ENCODE measurements at regions not wholly inside any gene's neighbourhood (a gene's known extent, or its start where the extent isn't known, plus 50 kb on each side); places are given as distances from the start of the nearest gene placed in this dataset.

DNA sequence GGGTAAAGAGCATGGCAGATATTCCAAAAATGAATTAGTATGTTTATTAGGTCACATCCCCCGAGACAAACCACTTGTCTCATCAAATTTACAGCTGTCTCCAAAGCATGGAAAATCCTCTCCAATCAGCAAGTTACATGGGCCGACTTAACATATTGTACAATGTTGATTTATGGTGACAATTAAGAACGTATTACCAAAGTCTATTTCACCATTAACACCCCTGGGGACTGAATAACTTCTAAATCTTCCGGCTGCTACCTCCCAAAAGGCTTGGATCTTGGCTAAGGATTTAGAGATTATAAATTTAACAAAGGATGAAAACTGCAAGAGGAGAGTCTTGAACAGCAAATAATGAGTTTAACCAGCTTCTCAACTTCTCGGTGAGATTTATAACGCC lies 311.9 kb downstream of the NPIPA8 start:
- H3K4me3 ChIP-seq (ENCODE audit: low read depth, low read length): no peak overlapping the region
- no peak for DNase-seq (ENCODE audit: low read depth)
- in situ Hi-C loops (cut with HindIII; ENCODE audit: low sequenced_read_pairs): no loop called here
- TF ChIP-seq, protein P1, sequence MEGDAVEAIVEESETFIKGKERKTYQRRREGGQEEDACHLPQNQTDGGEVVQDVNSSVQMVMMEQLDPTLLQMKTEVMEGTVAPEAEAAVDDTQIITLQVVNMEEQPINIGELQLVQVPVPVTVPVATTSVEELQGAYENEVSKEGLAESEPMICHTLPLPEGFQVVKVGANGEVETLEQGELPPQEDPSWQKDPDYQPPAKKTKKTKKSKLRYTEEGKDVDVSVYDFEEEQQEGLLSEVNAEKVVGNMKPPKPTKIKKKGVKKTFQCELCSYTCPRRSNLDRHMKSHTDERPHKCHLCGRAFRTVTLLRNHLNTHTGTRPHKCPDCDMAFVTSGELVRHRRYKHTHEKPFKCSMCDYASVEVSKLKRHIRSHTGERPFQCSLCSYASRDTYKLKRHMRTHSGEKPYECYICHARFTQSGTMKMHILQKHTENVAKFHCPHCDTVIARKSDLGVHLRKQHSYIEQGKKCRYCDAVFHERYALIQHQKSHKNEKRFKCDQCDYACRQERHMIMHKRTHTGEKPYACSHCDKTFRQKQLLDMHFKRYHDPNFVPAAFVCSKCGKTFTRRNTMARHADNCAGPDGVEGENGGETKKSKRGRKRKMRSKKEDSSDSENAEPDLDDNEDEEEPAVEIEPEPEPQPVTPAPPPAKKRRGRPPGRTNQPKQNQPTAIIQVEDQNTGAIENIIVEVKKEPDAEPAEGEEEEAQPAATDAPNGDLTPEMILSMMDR (IDR thresholded peaks at IDR 0.05; ENCODE audit: low read depth, low read length, missing control alignments): no peak

DNA sequence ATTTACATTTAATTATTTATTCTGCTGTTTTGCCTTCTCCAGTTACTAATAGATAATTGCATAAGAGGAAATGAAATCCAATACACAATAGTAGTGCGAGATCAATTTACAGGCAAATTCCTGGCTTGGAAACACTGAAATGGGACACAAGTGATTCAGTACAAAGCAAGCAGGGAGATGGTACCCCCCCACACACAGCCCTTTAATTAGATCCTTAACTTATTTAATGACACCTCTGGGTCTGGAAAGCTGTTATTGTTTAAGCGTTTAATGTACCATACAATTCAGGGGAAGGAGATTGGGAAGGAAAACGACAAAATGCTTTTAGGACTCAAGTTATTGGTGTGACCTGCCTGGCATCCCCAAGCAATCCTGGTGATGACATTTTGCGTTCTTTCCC lies 318.2 kb downstream of the NPIPA8 start:
- in situ Hi-C loops (cut with HindIII; ENCODE audit: low sequenced_read_pairs): no loop called here
- no peak for DNase-seq (ENCODE audit: low read depth)
- TF ChIP-seq, protein P1 (IDR thresholded peaks at IDR 0.05; ENCODE audit: low read depth, low read length, missing control alignments): no peak
- H3K4me3 ChIP-seq (ENCODE audit: low read depth, low read length): no peak overlapping the region

DNA sequence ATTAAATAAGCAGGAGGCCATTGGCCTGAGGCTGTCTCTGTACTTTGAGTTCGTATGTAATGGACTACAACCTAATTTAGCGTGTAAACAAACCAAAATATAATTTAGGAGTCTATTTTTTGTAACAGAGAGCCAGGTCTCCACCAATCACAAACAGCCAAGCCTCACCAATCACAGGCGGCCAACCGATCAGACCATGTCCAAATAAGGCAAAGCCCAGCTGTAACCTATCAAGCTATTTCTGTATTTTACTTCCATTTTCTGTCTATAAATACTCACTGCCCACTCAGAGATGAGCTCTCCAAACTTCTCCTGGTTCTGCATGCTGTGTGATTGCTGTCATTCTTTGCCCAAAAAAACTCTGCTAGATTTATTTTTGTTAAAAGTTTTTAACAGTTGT lies 322.7 kb downstream of the NPIPA8 start:
- H3K4me3 ChIP-seq (ENCODE audit: low read depth, low read length): no peak overlapping the region
- no peak for DNase-seq (ENCODE audit: low read depth)
- in situ Hi-C loops (cut with HindIII; ENCODE audit: low sequenced_read_pairs): no loop called here
- TF ChIP-seq, protein P1 (IDR thresholded peaks at IDR 0.05; ENCODE audit: low read depth, low read length, missing control alignments): no peak

DNA sequence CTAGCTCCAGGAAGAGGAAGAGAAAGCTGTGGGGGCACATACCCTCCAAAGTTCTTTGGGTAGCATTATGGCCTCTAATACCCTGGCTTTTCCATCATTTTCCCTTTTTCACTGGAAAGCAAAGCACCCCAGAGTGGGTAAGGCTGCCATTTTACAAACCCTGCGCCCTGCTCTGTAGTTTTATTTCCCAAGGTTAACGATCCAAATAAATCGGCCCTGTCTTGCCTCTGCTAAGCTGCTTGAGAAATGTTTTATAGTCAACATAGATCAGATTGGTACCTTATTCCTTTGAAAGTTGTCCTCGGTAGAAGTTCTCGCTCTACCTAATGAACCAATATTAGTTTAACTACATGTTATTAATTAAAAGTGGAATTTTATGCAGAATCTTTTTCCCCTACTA lies 328.2 kb downstream of the NPIPA8 start:
- no peak overlapping the region for H3K4me3 ChIP-seq (ENCODE audit: low read depth, low read length)
- TF ChIP-seq, protein P1 (IDR thresholded peaks at IDR 0.05; ENCODE audit: low read depth, low read length, missing control alignments): no peak
- in situ Hi-C loops (cut with HindIII; ENCODE audit: low sequenced_read_pairs): no loop called here
- DNase-seq (ENCODE audit: low read depth): no peak

DNA sequence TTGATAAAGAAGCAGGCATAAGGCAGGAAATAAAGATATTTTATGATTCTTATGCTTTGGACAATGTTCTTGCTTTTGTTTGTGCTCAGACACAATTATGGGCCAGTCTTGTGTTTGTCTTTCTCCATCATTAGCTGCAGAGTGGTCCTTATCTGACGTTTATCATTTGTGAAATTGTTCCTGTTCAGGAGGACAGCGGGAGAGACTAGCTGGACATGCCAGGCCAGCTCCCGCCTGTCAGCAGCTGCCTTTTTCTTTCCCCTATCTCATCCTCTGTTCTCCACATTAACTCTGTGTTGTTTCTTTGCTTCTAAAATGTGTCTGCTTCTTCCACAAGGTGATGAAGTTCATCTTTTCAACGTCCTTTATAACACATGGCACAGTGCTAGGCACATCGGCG lies 333.5 kb downstream of the NPIPA8 start:
- DNase-seq (ENCODE audit: low read depth): no peak
- H3K4me3 ChIP-seq (ENCODE audit: low read depth, low read length): no peak overlapping the region
- in situ Hi-C loops (cut with HindIII; ENCODE audit: low sequenced_read_pairs): no loop called here
- TF ChIP-seq, protein P1 (IDR thresholded peaks at IDR 0.05; ENCODE audit: low read depth, low read length, missing control alignments): no peak

DNA sequence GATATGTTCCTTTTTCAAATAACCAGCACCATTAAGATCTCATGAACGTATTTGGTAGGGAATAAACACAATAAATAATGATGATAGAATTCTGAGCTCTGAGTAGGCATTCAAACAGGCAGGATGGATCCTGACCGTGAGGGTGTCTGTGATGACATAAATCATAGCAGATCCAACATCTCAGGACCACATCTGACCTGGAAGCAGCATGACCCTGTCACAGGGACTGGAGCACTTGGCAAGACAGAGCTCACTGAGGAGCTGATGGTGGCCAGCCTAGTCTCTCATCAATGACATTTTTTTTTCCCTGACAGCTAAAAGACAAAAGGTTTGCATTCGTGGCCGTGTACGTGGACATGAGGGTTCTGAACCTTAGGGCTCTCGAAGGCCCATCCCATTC lies 337.5 kb downstream of the NPIPA8 start:
- TF ChIP-seq, protein P1 (IDR thresholded peaks at IDR 0.05; ENCODE audit: low read depth, low read length, missing control alignments): no peak

DNA sequence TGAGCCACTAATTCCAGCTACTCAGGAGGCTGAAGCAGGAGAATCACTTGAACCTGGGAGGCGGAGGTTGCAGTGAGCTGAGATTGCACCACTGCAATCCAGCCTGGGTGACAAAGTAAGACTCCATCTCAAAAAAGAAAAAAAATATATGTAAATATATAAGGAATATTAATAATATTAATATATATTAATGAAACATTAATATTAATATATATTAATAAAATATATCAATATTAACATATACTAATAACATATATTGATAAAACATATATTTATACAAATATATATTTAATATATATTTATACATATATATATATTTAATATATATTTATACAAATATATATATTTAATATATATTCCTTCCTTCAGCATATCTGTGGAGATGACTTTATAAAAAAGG lies 338.0 kb downstream of the NPIPA8 start:
- no peak for DNase-seq (ENCODE audit: low read depth)
- in situ Hi-C loops (cut with HindIII; ENCODE audit: low sequenced_read_pairs): no loop called here
- TF ChIP-seq, protein P1 (IDR thresholded peaks at IDR 0.05; ENCODE audit: low read depth, low read length, missing control alignments): no peak
- no peak overlapping the region for H3K4me3 ChIP-seq (ENCODE audit: low read depth, low read length)

More for the DNA sequence above, 337.5 kb downstream of the NPIPA8 start:
- no peak overlapping the region for H3K4me3 ChIP-seq (ENCODE audit: low read depth, low read length)
- in situ Hi-C loops (cut with HindIII; ENCODE audit: low sequenced_read_pairs): no loop called here
- DNase-seq (ENCODE audit: low read depth): no peak

All from astrocyte of the cerebellum (primary cell).